GM18870 (cell line): ENCODE measurements at regions not wholly inside any gene's neighbourhood (a gene's known extent, or its start where the extent isn't known, plus 50 kb on each side); places are given as distances from the start of the nearest gene placed in this dataset.
"Not testable (repeated sequence)": the region's sequence is repeated elsewhere in the genome, so short reads cannot be mapped to it uniquely, and the experiment has no call there.

Source experiments
- ATAC-seq: cut with Tn5 transposase; IDR thresholded peaks from one replicate; pipeline ENCODE4 v1.9.1; 2021; ENCODE audit warnings: moderate library complexity; ENCODE audit not compliant: unreplicated experiment

DNA sequence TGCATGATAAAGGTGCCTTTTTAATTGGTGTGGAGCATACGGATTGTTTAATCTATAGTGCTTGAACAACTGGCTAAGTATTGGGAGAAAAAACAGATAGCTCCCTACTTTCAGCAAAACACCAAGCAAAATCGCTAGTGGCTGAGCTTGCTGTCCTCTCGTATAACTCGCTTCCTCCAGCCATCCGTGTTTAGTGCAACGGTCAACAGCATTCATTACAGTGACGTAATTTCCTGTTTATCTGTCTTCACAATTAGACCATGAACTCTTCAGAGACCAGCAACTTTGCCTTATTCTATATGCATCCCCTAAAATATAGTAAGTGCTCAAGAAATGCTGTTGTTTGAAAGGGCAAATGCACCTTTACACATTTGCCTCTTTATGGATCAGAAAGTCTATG lies 511.9 kb downstream of the HAPSTR1 start:
- no peak for ATAC-seq

DNA sequence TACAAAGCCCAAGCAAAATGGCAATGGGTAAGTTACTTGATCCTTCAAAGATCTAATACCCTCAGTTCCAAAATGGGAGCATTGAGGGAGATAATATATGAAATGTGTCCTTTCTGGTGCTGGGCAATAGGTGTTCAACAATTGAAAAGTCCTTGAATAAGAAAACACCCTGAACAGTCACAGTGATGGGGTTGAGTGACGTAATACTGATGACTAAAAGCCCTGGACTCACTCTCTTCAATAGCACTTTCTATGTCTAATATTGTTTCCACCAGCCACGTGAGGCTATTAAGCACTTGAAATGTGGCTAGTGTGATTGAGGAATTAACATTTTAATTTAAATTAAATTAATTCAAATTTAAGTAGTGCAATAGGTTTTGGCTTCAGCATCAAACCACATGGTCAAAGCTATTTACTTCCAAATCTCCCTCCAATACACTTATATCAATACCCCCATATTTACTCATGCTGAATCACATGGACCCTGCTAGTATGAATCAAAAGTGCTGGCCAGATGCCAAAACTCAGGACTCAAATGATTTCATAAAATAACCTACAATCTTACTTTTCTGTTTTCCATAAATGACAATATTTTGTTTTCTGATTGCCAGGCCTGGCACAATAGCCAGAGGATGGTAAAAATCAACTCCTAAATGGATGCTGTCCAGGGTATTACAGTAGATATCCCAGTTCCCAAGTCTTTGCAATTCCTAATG lies 516.2 kb downstream of the HAPSTR1 start:
- no peak for ATAC-seq

DNA sequence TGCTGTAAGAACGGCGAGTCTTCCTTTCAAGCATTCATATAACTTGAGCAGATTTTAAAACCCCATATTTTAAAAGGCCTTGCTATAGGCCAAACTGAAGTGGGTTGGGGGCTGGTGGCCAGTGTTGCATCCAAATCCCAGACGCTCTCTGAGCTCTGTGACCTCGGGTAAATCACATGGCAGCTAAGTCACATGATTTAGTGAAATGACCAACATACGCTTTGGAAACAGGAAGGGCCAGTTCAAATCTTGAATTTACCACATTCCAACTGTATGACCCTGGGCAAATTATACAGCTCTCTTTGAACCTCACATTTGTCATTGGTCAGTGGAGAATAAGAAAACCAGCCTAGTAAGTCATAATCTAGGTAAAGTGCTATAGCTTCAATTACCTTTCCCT lies 519.3 kb downstream of the HAPSTR1 start:
- no peak for ATAC-seq

DNA sequence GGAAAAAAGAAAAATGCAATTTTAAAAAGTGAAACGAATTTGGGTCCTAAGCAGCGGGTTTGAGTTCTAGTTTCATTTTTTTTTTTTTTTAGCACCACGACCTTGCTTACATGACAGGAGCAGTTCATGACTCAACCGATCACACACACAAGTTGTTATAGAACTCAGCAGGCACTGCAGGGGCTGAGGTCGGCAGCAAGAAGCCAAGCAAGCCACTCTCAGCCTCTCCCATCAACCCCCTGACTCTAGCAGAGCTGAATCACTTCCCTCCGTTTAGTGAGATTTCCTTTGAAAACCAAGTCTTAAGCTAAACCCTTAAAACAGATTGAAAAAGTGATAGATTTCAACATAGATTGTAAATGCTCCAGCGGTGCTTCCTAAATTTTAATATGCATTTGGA lies 520.8 kb downstream of the HAPSTR1 start:
- no peak for ATAC-seq

DNA sequence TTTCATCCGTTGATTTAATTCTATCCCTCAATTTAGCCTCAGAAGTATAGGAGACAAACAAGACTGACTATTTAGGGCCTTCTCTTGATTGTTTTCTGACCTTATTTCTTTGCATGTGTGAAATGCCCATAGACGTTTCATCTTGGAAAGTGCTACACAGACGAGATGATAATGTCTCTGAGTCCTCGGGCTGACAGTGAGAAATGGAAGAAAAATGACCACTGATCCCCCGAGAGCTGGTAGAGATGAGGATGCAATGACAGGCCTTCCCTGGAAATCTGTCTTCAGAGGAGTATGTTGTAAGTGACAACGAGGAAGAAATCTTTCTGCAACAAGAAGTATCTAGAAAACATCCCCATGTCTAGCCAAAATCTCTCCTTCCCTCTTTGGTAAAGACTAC lies 522.9 kb downstream of the HAPSTR1 start:
- no peak for ATAC-seq

DNA sequence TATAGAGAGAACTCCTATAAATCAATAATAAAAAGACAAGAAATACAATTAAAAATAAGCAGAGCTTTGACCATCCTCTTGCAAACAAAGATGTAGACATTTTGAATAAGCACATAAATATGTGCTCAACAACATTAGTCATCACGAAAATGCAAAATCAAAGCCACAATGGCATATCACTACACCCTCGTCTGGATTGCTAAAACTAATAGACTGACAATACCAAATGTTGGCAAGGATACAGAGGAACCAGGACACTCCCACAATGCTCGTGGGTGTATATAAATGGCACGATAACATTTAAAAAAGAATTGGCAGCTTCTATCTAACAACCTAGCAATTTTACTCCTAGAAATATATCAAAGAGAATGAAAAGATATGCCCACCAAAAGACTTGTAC lies 530.8 kb downstream of the HAPSTR1 start:
- no peak for ATAC-seq

DNA sequence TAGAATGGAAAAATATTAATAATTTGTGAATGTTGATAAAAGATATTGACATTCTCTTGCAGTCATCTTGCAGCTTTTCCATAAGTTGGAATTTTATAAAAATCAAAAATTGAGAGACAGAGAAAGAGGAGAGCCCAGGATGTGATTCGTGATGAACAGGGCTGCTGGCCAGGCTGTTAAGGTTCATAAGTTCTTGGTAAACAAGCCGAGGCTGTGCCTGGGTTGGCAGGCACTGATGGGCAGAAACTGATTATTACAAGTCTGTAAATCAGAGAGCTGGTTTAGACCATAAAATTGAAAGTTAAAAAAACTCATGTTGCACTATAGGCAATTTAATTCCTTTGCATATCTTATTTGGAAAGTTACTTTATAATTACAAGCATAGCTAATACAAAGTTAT lies 533.7 kb downstream of the HAPSTR1 start:
- no peak for ATAC-seq

DNA sequence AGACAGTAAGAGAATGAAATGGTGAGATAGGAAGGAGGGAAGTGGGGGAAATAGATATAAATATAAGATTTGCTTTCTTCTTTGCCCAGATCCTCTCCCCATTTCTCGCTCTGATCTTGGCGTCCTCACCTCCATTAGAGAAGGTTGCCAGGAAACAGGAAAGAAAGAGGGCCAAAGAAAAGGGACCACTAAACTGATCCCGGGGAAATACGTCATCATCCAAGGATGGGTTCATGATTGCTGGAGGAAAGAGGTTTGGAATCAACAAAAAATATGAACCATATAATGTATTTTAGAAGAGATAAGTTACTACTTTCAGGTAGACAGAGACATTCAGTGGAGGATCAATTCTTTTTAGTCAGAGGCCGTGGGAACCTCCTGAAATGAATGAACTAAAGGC lies 536.0 kb downstream of the HAPSTR1 start:
- no peak for ATAC-seq

DNA sequence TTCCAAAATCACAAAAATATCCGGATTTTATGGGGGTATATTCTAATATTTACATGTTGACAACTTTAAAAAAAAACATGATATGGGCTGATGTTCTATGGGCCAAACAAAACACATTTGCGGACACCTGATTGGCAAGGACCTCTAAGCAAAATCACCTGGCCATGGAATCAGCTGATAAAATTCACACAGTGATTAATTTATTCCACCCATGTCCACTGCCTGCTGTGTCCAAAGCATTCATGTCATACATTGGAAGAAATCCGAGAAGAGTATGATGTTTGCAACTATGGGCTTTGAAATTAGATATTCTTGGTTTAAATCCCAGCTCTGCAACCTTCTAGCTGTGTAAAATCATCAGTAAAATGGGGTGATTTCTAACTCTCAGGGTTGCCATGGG lies 538.7 kb downstream of the HAPSTR1 start:
- no peak for ATAC-seq

DNA sequence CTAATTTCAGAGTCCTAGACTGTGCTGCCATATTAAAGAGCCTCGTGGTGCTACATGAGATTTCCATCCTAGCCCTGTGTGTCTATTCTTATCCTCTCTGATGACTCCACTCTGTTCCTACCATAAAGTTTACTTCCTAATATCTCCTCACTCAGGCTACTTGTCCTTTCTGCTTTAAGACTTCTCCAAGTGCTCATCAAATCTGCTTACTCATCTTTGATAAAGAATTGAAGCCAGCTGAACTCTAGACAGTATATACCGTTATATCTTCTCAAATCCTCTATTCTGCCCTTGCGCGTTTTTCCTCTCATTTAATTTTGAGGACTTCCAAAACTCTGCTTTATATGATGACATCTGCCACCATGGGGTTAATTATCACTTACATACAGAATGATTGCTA lies 539.5 kb downstream of the HAPSTR1 start:
- no peak for ATAC-seq

DNA sequence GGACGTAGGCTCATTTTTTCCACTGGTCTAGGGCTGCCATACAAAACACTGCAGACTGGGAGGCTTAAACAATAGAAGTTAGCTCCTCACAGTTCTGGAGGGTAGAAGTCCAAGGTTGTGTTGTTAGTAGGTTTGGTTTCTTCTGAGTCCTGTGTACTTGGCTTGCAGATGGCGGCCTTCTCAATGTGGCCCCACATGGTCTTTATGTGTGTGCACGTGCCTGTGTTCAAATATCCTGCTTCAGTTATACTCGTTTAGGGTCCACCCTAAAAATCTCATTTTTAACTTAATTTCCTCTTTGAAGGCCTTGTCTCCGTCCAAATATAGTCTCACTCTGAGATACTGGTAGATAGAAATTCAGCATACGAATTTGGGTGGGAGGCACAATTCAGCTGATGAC lies 542.4 kb downstream of the HAPSTR1 start:
- no peak for ATAC-seq

DNA sequence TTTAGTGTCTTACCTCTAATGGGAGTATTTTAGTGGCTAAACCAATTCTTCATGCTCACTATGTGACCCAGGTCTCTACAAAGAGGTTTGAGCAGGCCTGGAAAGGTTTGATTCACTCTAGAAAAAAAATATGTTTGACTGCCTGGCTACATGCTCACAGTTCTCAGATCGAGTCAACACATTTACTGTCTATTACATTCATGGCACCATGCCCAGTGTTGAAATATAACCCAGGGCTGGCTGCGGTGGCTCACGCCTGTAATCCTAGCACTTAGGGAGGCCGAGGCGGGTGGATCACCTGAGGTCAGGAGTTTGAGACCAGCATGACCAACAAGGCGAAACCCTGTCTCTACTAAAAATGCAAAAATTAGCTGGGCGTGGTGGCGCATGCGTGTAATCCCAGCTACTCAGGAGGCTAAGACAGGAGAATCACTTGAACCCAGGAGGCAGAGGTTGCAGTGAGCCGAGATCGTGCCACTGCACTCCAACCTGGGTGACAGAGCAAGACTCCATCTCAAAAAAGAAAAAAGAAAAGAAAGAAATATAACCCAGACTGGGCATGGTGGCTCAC lies 543.8 kb downstream of the HAPSTR1 start:
- not testable (repeated sequence) for ATAC-seq

DNA sequence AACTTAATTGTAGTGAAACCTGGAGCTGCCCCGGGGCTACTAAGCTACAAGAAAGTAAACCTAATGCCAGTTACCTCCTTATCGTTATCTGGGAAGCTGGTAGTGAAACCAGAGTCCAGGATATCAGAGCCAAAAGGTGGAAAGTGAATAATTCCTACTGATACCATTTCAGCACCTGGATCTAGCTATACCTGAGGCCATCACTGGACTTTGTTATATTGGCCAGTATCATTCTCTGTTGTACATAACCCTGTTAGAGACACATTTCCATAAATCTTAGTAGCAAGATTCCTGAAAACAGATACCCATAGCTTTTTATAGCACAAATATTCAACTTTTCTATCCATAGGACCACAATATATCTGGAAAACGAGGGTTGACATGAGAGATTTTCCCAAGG lies 538.0 kb downstream of the GRIN2A start:
- no peak for ATAC-seq

DNA sequence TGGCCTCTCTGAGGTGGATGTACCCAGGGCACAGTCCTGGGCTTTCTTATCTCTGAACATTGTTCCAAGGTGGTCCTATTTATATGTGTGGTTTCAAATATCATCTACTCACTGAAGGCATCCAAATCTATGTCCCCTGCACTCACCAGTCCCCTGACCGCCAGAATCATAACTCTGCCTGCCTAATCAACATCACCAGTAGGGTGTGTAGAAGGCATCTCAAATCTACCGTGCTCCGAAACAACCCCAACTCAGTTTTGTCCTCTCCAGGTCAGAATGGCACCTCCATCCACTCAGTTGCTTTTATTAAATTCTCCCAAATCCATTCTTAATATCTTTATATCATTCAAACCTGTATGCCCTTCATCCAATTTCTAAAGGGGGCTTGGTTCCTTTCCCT lies 536.3 kb downstream of the GRIN2A start:
- ATAC-seq = no peak

DNA sequence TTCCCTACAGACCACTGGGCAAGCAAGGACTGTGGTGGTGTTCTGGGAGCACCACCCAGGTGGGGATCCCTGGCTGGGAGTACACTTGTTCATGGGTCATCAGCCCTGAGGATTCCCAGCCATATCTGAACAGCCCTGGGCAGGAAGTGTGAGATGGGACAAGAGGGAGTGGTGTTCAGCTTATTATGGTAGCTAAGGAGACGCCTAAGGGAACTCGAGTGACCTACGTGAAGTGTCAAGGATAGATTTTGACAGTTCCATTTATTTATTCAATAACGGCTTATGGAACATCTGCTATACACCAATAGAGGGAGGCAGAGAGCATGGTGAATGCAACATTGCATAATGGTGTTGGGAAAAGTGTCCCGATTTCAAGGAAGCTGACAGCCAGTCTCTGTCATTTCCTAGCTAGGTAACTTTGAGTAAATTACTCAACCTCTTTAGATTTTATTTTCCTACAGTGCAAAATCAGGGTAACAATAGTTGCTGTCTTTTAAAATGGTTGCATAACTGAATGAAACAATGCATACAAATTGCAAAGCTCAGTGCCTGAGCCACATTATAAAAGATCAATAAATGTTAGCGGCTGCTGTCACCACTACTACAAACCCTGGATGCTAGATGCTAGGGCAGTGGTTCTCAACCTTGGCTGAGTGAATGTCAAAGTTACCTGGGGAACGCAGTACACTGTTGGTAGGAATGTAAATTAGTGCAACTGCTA lies 534.1 kb downstream of the GRIN2A start:
- no peak for ATAC-seq

DNA sequence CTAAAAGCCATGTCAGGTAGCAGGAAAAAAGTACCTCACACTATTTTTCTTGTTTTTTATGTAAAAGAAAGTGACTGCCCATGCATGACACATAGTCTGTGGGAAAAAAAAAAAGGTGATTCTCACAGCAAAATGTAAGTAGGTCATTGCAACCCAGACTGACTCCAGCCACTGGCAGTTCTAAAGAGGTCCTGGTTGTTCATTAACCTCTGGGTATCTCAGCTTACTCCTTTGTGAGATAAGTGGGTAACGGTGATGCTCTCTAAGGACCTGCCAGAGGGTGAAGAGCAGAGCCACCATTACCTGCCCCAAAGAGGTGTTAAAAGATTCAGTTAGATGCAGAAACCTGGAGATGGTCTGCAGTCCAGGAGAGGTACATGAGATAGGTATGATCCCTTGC lies 531.9 kb downstream of the GRIN2A start:
- ATAC-seq = no peak

DNA sequence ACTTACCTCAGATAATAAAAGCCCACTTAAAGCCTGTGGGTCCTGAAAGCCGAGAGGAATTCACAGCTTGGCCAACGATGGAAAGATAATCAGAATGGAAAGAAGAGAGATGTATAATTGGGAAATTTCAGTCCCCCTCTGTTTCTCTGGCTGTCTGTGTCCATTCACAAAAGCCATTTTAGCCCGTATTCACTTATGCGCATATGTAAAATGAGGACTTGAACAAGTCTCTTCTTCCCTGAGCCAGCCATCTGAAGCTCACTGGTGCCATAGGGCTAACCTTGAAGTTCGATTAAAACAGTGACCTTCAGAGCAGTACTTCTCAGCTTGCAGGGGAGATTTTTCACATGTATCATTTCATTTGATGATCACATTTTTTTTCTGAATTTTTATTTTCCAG lies 527.2 kb downstream of the GRIN2A start:
- ATAC-seq = no peak

DNA sequence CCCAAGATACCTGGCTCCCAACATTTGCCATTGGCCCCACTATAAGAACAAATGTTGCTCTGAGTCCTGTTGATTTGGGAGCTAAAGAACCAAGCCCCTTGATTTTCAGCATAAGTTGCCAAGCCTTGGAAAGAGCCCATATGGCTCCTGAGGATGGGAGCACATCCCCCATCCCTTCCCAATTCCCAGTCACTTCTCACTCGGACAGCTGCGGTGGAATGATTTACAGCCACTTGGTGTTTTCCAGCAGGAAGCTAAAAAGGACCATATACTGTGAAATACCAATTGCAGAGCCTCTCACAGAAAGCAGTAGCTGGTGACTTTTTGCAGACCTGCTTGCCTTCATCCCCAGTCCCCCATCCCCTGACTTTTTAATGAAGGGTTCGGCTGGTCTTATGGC lies 524.6 kb downstream of the GRIN2A start:
- no peak for ATAC-seq

DNA sequence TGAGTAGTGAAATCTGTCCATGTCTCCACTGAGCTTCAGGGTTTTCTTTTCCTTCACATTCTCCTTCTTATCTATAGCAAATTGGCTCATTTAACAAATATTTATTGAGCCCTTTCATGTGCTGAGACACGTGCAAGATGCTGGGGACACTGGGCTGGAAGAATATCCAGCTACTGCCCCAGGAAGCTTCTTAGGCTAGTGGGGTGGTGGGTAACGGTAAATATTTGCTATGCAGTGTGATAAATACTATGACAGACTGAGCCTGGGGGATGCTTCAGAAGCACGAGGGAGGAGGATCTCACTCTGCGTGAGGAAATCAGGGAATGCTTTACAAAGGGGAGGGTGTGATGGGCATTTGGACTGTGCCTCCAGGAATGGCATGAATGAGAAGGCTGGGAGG lies 524.1 kb downstream of the GRIN2A start:
- no peak for ATAC-seq

DNA sequence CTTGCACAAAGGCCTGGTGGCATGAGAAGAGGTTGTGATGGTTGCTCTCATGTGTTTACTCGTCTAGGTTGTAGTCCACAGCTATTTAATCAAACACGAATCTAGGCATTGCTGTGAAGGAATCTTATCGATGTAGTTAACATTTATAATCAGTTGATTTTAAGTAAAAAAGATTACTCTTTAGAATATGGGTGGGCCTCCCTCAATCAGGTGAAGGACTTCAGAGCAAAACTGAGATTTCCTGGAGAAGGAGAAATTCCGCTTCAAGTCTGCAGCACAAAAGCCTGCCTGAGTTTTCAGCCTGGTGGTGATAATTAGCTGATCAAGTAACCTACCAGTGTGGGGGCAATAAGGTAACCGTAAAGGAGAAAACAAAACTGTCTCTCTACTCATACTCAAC lies 523.6 kb downstream of the GRIN2A start:
- ATAC-seq = no peak

DNA sequence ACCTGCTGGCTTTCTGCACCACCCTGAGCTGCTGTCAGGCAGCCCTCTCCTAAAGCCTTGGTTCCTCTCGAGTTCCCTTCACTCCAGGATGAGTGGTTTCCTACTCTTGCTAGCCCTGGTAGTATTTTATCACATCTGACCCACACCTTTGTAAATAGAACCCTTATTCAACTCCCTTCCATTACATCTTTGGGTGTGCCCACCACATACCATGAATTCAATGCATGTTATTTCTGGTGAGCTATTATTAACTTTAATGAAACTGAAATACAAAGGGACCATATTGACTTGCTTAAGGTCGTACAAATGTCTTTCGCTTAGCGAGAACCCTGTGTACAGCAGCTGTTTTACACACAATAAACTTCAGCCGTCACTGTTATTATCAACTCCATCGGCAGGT lies 521.3 kb downstream of the GRIN2A start:
- no peak for ATAC-seq

DNA sequence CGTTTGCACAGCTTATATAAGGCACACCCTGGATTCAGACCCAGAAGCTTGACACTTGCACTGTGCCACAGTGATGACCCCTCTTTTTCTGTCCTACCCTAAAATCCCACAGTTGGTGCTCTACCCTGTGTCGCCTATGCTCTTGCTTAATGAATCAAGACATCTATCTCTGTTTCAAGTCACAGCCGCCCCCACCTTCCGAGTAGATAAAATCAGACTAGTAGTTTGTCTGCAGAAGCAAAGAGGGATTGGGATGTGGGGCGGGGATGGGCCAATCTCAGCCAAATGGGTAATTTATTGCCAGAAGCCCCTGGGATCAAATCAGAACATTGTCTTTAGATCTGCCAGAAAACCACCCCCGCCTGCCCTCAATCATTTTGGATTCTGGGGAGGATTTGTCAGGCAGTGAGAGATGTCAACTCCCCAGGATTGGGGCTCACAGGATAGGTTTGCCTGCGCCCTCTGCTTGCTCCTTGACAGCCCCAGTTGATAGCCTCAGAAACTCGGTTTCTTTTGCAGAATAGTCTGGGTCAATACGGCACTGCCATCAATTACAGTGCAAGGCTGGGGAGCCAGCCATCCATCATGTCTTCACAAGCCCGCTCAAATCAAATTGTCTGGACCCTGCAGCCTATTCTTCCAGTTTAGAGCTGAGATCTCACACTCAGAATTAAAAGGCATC lies 520.8 kb downstream of the GRIN2A start:
- no peak for ATAC-seq
